CD4-positive, alpha-beta T cell treated with Interleukin-15 for 4 hours (primary cell): ENCODE measurements at regions not wholly inside any gene's neighbourhood (a gene's known extent, or its start where the extent isn't known, plus 50 kb on each side); places are given as distances from the start of the nearest gene placed in this dataset.

ENCODE experiments used
- DNase-seq: peaks from one replicate; pipeline ENCODE4 v3.0.0-alpha.2; 2020; ENCODE audit warnings: low spot score

- DNase-seq: no peak
These were observed 65.8 kb upstream of the RPS6KA2 start for GRCh38 chr6:166692723-166693302.

GRCh38 chr6:166691746-166692145, 64.7 kb upstream of the RPS6KA2 start:
- DNase-seq: no peak

DNA sequence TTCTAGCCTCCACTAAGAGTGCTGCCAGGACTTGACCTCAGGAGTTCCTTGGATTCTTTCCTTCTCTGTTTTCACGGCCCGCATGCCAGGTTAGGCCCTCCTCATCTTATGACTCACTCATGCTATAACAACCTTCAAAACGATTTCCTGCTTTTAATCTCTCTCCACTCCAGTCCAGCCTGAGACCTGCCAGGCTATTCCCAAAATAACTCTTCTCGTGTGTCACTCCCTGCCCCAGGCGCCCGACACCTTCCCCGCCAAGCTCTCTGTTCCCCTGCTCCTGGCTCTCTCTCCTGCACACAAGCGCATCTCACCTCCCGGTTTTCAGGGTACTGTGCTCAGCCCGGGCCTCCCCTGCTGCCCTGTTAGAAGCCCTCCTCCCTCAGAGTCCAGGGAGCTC, 64.1 kb upstream of the RPS6KA2 start:
- no peak for DNase-seq

- DNase-seq: no peak
These were observed 62.6 kb upstream of the RPS6KA2 start for GRCh38 chr6:166689687-166690086.

DNA sequence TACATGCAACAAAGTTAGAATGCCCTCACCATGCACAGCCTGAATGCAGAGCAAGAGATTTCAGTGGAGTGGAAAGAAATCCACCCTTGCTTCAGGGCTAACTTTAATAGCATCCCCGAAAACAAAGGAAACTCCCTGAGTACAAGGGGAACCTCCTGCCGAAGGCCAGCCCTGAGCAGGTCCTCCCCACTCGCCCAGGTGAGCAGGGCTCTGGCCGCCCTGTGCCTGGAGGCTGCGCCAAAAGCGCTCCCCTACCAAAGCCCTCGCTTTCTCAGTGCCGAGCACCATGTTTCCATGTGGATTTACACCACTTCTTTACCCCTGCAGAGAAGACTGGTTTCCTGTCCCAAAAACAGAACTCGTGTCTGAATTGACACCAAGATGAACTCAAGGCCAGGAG, 61.9 kb upstream of the RPS6KA2 start:
- DNase-seq: no peak

GRCh38 chr6:166687879-166688205, 60.8 kb upstream of the RPS6KA2 start:
- DNase-seq: no peak

DNA sequence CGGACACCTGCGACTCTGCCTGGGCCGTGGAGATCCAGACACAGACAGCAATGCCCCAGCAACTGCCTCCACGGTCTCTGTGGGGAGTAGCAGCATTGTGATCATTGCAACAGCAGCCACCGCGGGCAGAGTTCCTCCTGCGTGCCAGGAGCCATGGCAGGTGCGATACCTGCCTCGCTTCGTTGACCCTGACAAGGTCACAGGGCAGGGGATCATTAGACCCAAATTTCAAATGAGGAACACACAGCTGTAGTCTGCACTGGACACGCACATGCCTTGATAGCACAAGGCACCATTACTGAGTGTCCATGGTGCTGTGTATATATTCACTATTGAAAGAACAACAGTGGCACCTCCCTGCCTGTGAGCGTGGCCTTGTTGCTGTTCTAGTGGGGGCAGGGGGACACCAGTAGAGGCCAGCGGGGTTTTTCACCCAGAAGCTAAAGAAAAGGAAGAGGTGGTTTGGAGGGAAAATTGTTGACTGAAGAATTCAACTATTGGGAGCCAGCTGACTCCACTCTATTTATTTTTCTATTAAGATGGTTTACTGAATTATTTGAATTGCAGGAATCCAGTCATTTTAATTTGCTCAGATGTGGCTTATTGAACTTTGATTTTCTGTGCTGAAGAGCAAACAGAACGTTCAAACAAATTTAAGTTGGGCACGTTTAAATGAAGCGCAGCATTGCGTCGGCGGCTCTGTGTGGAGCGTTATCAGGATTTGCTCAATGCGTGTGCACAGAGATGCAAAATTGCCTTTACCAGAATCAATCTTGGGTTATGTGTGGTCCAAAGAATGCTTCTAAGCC, 60.2 kb upstream of the RPS6KA2 start:
- DNase-seq: no peak

- no peak for DNase-seq
These were observed 59.3 kb upstream of the RPS6KA2 start for GRCh38 chr6:166686317-166686716.

DNA sequence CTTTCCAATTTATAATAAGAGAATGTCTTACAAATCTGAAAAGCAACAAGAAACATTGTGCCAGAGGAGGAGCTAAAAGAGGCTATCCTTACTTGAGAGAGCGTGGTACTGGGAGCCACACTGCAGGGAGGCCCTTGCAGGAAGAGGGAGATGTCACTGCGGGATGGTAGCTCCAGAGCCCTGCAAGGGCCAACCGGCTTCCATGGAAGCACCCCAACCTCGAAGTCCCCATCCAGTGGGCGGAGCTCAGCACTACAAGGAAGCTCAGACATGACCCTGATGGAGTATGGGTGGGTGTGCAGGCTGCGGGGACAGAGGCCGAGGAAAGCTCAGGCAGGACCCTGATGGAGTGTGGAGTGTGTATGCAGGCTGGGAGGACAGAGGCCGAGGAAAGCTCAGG, 57.8 kb upstream of the RPS6KA2 start:
- no peak for DNase-seq

GRCh38 chr6:166684170-166684569, 57.1 kb upstream of the RPS6KA2 start:
- no peak for DNase-seq

- DNase-seq: no peak
These were observed 56.4 kb upstream of the RPS6KA2 start for GRCh38 chr6:166683477-166683876.

GRCh38 chr6:166679566-166679965, 52.5 kb upstream of the RPS6KA2 start:
- DNase-seq: no peak

DNA sequence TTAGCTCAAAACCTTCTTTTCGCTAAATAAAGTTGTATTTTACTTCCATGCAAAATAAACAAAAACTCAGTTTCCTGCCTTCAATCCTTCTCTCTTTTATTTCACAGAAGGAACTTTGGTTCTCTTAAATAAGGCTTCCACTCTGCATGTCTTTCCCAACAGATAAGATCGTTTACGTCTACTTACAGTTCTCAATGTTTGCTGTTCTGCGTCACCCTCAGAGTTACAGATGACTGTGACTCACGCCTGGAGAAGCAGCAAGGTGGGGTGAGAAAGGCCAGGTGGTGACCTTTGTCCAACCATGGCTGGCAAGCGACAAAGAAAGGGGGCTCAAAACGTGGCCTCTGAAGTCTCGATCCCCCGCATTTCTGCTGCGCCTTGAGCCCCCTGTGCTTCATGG, 51.4 kb upstream of the RPS6KA2 start:
- no peak for DNase-seq

DNA sequence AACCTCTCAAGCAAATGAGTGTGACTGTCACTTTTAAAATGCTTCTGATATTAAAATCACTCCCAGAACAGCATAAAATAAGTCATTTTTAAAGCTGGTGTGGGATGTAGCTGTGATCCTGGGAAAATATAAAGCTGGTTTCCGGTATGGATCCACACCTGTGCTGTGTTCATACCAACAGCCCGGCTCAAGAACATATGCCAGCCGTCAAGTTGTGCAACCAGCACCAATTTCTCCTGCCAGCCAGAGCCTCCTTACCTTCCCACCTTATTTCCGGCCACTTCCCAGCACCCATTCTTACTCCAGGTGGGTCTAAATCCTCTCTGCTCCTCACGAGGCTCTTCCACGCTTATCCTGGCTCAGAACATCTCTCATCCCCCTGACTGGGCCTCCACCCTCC, 50.9 kb upstream of the RPS6KA2 start:
- no peak for DNase-seq
